Pancreas (tissue), 10 donors: ENCODE measurements at regions not wholly inside any gene's neighbourhood (a gene's known extent, or its start where the extent isn't known, plus 50 kb on each side); places are given as distances from the start of the nearest gene placed in this dataset.

Source experiments
- ATAC-seq, 4 donors: fragments of 200-7000 bp; cut with Tn5 transposase; one replicate each; pipeline versions ENCODE4 v1.8.0 to v1.9.1; 2020; ENCODE audit warnings: mild to moderate bottlenecking in 4 of 4, moderate library complexity in 4 of 4
- DNase-seq, 6 donors: peaks; one replicate each; pipeline ENCODE4 v3.0.0-alpha.2; 2020
- FAIRE-seq: peaks from 2 replicates; lab custom pipeline; 2012; peaks lifted over from hg19 to GRCh38; lab: Jason Lieb, UNC
- H3K27ac ChIP-seq, 4 donors: fragments of 200-600 bp; sonication (generic); 1 replicate in 3 of 4; 2 replicates in 1 of 4; pipeline versions ENCODE4 v1.5.0 to v1.8.0; 2020
- H3K27me3 ChIP-seq, 4 donors: fragments of 200-600 bp; one replicate each; pipeline ENCODE4 v1.8.0; 2021
- H3K36me3 ChIP-seq, 3 donors: fragments of 200-600 bp; sonication (generic) in 1 of 3; one replicate each; pipeline versions ENCODE4 v1.5.0 to v1.8.0; 2020 to 2021
- H3K4me1 ChIP-seq, 3 donors: fragments of 200-600 bp; one replicate each; pipeline ENCODE4 v1.8.0; 2021
- H3K4me3 ChIP-seq, 4 donors: fragments of 200-600 bp; sonication (generic) in 2 of 4; one replicate each; pipeline versions ENCODE4 v1.5.0 to v1.8.0; 2020 to 2021
- H3K9me3 ChIP-seq, 4 donors: fragments of 200-600 bp; one replicate each; pipeline ENCODE4 v1.8.0; 2021
- CTCF ChIP-seq, 4 donors: fragments of 200-600 bp; sonication (generic) in 3 of 4; IDR thresholded peaks; one replicate each; pipeline versions ENCODE4 v1.5.0 to v1.8.0; 2021; ENCODE audit warnings: antibody characterized with exemption in 4 of 4
- WGBS, 2 donors: extraction: QIAGEN DNeasy Blood & Tissue Kit; methylation state at CpG; one replicate each; pipeline ENCODE4 v1.1.7; 2013; 5-methylcytosine and 5-hydroxymethylcytosine counted together
- intact Hi-C, 3 donors: fragments of 100-400 bp; cut with DNase I; formaldehyde crosslinking; loops; one replicate each; pipeline versions ENCODE4 v1.11.1 to v1.14.2; 2022
- donor health status: healthy with polysubstance abuse.
- donor health status: DM: no; HTN: no; CAD: no; lungs with moderate emphysema.
- donor health status: DM: no; HTN: no; CAD: no.
- donor health status: control.
- donor health status: control.
- donor health status: Bipolar disorder and iron deficiency.
- donor health status: DM: yes; HTN: yes; CAD: no.
- donor health status: DM: no; HTN: no; CAD: no.
- donor health status: DM: no; HTN: no; CAD: no.
- donor health status: DM: yes; HTN: yes; CAD: no.

GRCh38 chr20:55696520-55696919 lies 308.8 kb downstream of the CBLN4 start:
- no peak overlapping the region for H3K27ac ChIP-seq
- H3K9me3 ChIP-seq, result no peaks in the 10 kb centered on the region
- no peak overlapping the region for H3K4me3 ChIP-seq
- no peak for TF ChIP-seq CTCF (IDR thresholded peaks at IDR 0.05)
- intact Hi-C loops, result no loop called here
- H3K36me3 ChIP-seq, result no peaks in the 10 kb centered on the region
- peaks cover 0 to 6% (median 0%) of the 10 kb centered on the region in 4 donors for H3K27me3 ChIP-seq
- no peak for FAIRE-seq
- DNase-seq, result no peak
- no peaks in the 10 kb centered on the region for H3K4me1 ChIP-seq
- ATAC-seq, result no peak
- WGBS, 2 donors, result 43 to 62% methylated on average over 1 of the region's 1 CpG

- TF ChIP-seq CTCF (IDR thresholded peaks at IDR 0.05), result no peak
- no peaks in the 10 kb centered on the region for H3K9me3 ChIP-seq
- intact Hi-C loops, result no loop called here
- DNase-seq, result no peak
- no peak overlapping the region for H3K4me3 ChIP-seq
- no peak for FAIRE-seq
- H3K27me3 ChIP-seq, result peaks cover 0 to 6% (median 0%) of the 10 kb centered on the region in 4 donors
- H3K27ac ChIP-seq, result no peak overlapping the region
- H3K4me1 ChIP-seq, result no peaks in the 10 kb centered on the region
- no peaks in the 10 kb centered on the region for H3K36me3 ChIP-seq
- WGBS, 2 donors, result 27 to 35% methylated on average over 5 of the region's 5 CpGs
- no peak for ATAC-seq
These were observed 311.7 kb downstream of the CBLN4 start for GRCh38 chr20:55693641-55694040.

GRCh38 chr20:55685841-55686240 lies 319.5 kb downstream of the CBLN4 start:
- 67 to 73% methylated on average over 8 of the region's 8 CpGs for WGBS, 2 donors
- no peaks in the 10 kb centered on the region for H3K9me3 ChIP-seq
- no peaks in the 10 kb centered on the region for H3K36me3 ChIP-seq
- FAIRE-seq, result no peak
- intact Hi-C loops, result no loop called here
- no peak overlapping the region for H3K4me3 ChIP-seq
- no peak for ATAC-seq
- H3K27me3 ChIP-seq, result no peaks in the 10 kb centered on the region
- no peak for TF ChIP-seq CTCF (IDR thresholded peaks at IDR 0.05)
- H3K4me1 ChIP-seq, result no peaks in the 10 kb centered on the region
- DNase-seq, result no peak
- no peak overlapping the region for H3K27ac ChIP-seq

- whole genome bisulfite sequencing, 2 donors, result 42 to 53% methylated on average over 4 of the region's 4 CpGs
- no peaks in the 10 kb centered on the region for H3K4me1 ChIP-seq
- no peak overlapping the region for H3K27ac ChIP-seq
- no peak overlapping the region for H3K4me3 ChIP-seq
- no peaks in the 10 kb centered on the region for H3K9me3 ChIP-seq
- H3K36me3 ChIP-seq, result no peaks in the 10 kb centered on the region
- no peak for TF ChIP-seq CTCF (IDR thresholded peaks at IDR 0.05)
- ATAC-seq (no peak), FAIRE-seq (no peak), DNase-seq (no peak)
- no peaks in the 10 kb centered on the region for H3K27me3 ChIP-seq
- intact Hi-C loops, result no loop called here
These were observed 319.9 kb downstream of the CBLN4 start for GRCh38 chr20:55685425-55685824.

- no peak for TF ChIP-seq CTCF (IDR thresholded peaks at IDR 0.05)
- Histone ChIP-seq H3K4me3 (no peak overlapping the region), H3K4me1 (no peaks in the 10 kb centered on the region), H3K27me3 (no peaks in the 10 kb centered on the region), H3K27ac (no peak overlapping the region), H3K9me3 (no peaks in the 10 kb centered on the region), H3K36me3 (no peaks in the 10 kb centered on the region)
- no peak for FAIRE-seq
- WGBS, 2 donors, result 73 to 76% methylated on average over 4 of the region's 4 CpGs
- no peak for DNase-seq
- intact Hi-C loops, result no loop called here
- ATAC-seq, result no peak
These were observed 320.7 kb downstream of the CBLN4 start for GRCh38 chr20:55684578-55684977.
